ENCODE measurements at regions not wholly inside any gene's neighbourhood (a gene's known extent, or its start where the extent isn't known, plus 50 kb on each side); places are given as distances from the start of the nearest gene placed in this dataset.

DNA sequence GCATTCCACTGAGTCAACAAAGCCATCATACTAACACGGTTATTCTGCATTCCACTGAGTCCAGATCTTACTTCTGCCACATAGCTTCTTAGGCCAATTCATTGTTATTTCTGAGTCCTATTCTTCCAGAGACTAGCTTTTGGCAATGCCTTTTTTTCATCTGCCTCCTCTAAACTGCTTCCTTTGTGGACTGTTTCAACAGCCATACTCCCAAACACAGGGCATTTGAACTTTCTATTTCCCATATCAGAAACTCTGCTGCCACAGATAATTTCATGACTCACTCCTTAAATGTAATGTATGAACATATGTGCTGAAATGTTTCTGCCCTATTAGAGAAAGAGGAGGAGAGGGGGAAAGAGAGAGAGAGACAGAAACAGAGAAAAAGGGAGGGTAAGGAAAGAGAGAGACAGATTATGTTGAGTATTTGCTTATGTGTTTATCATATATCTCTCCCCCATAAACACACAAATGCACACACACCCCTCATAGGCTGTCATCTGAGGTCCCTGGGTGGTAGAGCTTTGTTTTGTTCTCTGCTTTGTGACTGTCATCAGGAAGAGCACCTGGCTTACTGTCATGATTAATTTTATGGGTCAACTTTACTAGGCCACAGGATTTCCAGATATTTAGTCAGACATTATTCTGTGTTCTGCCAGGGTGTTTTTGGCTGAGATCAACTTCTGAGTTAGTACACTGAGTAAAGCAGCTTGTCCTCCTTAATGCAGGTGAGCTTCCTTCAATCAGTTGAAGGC lies 308.0 kb upstream of the KCND2 start:
- TF ChIP-seq EZH2phosphoT487 (IDR thresholded peaks at IDR 0.05; ENCODE audit: unreplicated experiment) (no peak), CTCF (conservative IDR thresholded peaks at IDR 0.05; ENCODE audit: low read depth in 2 of 2) (no peak), POLR2AphosphoS5 (IDR thresholded peaks at IDR 0.05; ENCODE audit: low read depth) (no peak), ZNF331 (CRISPR knock-in tag; IDR thresholded peaks at IDR 0.05; ENCODE audit: low read depth) (no peak), EZH2 (IDR thresholded peaks at IDR 0.05; ENCODE audit: low read depth, unreplicated experiment) (no peak)

All from GM23338 (cell line).